GM18868 (cell line): ENCODE measurements at regions not wholly inside any gene's neighbourhood (a gene's known extent, or its start where the extent isn't known, plus 50 kb on each side); places are given as distances from the start of the nearest gene placed in this dataset.

Source experiments
- ATAC-seq: cut with Tn5 transposase; IDR thresholded peaks from one replicate; pipeline ENCODE4 v1.9.1; 2021; ENCODE audit warnings: mild to moderate bottlenecking, moderate library complexity; ENCODE audit not compliant: unreplicated experiment

DNA sequence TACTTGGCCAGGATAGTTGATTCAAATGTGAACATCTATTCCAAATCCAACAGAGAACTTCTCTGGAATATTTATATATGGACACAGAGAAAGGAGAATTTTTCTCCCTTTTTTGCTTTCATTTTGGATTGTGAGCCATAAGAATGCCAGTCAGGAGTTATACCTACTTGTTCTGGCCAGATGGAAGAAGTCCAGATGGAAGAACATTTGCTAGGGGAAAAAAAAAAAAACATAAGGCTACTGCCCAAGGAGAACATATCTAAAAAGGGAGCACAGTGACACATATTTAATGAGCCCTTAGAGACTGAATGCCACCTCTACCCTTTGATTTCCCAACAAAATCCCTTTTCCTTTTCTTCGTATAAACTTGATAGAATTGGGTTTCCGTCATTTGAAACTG, 61.7 kb upstream of the PPP2R2B start:
- ATAC-seq = no peak

DNA sequence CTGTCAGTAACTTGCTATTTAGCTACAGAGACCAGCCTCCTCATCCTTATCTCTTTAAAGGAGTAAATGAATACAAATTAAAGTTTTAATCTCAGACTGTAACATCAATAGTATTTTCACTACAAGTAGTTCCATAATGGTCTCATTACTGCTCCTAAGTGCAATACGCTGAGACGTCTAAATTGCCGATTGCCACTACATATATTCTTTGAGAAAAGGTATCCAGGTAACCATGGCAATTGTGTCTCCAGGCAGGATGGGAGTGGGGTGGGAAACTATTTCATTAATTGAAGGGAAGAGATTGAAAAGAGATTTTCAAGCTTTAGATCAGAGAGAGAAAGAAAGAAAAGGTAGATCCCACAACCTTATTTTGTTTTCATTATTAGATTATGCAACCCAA, 65.5 kb upstream of the PPP2R2B start:
- no peak for ATAC-seq

DNA sequence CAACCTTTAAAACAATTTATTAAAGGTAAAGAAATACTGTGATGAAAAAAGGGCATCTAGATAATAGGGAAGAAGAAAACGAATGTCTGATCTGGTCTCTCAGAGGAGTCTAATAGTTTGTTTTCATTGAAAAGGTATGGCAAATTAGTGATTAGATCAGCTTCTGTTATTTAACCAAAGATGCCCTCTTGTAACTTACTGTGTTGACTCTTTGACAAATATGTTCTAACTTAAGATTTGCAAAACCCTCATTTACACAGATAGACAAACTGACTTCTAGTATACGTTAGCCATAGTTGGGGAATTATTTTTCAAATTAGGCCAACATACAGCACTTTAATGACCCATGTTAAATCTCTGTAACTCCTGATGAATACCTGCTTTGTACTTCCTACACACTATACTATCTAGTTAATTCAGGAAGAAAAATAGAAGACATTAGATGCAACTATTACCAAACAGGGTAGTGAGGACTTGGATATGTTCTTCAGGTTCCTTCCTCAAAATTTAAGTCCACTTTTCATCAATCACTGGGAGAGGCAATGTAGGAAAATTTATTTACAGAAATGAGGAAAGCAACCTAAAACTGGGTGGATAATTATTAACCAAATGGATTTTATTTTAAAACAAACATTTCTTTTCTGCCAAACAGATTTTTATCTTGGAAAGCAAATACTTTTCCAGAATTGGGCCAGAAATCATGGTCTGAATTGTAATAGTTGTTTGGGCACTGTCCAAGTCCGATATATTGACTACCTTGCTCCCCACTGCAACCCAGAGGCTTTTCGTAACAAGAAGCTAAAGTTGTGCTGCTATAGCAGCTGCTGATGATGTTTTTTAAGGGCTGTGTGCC, 66.4 kb upstream of the PPP2R2B start:
- no peak for ATAC-seq

DNA sequence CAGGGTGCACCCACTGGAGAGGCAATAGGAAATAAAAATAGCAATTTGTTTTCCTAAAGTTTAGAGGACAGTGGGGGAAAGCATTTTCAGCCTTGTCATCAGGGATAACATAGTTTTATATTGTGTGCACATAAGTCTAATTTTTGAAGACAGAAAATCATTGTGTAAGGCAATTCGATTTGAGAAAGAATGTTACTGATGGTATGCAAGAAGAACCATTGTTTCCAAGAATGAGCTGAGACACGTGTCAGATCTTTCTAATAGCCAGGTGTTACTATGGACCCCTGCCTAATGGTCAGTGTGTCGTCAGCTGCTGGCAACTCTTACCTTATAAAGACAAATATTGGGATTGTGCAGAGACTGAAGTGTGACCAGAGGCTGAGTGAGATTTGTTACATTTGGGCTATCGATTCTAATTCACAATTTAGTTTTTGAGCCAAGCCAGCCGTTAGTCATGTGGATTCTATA, 67.1 kb upstream of the PPP2R2B start:
- ATAC-seq = no peak

DNA sequence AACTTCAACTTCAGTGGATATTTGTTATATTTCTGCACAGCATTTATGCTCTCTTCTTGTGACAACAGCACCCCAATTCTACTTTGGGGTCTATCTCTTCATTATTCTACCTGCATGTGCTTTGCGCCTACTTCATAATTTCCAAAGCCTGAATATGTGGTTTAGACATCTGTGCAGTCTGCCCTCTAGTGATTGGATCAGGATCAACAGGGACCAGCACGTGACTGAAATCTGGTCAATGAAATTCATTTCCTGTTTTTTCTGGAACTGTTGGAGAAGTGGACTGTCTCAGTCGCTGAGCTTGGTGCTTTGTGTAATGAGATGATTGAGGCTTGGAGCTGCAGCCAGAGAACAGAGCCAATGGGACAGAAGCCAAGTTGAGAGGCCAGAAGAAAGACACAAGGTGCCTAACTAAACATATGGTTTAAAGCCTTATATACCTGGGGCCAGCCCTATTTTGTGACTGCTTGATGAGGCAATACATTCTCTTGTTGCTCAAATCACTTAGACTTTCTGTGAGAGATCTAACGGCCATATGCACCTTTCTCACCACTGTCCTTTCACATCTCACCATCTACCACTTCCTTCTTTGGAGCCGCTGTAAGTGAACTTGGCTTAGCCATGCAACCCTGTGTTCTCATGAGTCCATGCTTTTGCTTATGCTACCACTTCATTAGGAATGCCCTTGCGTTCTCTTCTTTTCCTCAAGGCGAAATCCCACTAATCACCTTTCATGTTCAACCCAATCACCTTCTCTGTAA, 68.8 kb upstream of the PPP2R2B start:
- peak; percentile 63 for ATAC-seq

DNA sequence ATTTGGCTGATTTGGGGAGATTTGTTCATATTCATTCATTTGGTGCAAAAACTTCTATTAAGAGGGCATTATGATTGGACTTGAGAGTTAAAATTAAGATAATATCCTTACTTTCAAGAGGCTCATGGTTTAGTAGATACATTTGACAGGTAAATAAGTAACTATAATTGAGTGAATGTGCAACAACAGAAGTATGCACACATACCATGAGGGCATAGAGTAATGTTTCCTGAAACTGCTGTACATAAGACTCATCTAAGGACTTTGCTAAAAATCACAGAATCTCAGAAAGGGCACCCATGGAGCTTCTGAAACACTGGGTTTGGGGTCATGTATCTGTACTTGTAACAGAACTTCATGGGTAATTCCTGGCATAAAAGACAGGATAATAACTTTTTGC, 70.1 kb upstream of the PPP2R2B start:
- no peak for ATAC-seq

DNA sequence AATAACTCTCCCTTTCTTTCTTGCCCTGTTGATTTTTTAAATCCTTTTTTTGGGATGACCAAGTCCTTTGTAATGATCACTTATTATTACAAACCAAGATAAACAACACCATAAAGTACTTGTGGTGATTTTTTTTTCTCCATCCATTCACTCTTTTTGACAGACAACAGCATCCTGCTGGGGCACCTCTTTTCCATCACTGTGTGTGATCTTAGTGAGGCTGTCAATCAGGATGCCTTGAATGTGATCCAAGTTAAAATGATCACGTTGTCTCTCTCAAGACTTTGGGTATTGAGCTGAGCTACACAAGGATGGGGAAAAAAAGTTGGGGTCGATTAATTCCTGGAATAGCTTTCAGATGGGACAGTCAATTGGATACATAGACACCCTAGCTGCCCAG, 73.6 kb upstream of the PPP2R2B start:
- ATAC-seq = no peak

DNA sequence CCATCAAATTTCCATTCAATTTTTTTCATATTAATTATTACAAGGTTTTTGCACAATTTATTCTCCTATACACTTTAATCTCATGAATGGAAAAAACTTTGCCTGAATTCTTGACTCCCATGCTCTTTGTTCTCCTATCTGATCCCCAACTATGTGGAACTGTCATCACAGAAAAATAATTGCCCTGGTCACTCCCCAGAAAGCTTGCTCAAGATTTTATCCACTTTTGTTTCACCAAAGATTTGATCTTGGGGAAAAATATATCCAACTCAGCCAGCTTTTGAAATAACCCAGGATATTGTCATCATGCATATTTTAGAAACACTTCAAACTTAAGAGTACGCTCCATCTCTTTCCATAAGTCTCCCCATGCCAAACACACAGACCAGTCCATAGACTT, 77.7 kb upstream of the PPP2R2B start:
- ATAC-seq = no peak

DNA sequence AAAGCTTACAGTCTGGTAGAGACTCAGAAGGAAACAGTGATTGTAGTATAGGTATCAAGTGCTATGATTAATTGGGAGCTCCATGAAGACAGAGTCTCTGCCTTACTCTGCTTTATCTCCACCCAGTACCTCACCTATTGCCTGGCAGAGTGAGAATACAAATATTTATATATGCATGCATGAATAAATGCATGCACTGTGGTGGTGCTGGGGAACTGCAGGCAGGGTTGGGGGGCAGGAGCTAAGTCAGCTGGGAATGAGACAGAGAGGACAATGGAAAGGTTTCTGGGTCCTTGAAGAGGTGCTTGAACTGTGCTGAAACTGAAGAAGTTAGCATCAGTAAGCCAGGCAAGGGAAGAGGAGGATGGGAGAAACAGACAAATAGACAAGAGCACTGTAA, 80.8 kb upstream of the PPP2R2B start:
- ATAC-seq = no peak

DNA sequence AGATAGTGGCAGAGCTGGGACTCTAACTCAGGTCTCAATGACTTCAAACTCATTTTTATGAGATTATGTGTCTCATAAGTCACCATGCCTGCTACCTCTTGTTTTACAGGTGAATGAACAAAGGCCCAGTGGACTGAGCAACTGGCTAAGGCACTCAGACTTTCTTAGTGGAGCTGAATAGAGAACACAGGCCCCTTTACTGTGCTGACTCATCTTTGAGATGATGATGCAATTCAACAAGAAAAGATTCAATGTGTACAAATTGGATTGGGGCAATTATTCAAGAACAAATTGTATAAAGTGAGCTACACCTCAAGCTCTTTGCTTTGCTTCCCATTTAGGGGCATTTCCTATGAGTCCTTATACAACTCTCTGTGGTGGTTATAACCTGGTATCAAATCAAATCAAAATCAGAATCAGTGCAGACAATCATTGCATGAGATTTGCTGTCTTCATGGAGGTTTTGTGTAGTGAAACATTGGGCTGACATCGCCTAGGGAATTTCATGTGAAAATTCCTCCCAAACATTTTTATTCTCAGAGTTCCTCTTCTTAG, 84.3 kb upstream of the PPP2R2B start:
- ATAC-seq = no peak

DNA sequence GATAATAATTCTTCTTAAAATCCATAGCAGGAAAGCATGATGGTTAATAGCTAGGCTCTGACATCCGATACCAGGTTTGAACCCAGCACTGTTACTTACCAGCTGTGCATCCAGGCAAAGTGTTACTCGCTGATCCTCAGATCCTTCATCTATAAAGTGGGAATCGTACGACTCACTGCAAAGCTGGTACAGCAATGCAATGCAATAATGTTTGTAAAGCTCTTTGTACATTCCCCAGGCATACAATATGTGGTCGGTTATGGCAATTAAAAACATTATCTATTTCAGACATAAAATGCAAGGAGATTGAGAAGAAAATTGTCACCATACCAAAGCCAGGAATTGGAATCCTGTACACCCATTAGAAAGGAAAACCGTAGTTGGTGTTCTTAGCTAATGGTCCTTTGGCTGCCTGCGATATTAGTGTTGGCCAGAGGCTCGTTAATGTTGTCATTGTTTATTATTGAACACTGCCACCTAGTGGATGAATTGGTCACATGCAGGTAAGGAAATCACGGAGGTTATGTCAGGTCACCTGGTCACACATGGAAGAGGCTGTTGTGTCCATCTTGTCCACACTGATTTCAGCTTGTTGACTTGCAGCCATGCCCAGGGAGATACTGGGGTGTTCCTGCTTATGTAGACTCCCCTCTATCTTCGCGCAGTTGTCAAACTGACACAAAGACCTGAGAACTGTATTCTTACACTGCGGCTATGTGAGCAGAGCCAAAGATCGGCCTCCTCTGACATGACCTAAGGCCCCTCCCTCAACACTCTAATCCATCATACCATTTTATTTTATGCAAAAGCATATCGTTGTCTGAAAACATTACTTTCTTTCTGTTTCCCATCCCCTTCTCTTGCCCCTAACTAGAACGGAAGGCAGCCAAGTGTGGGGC, 87.5 kb upstream of the PPP2R2B start:
- ATAC-seq = peak; percentile 96

DNA sequence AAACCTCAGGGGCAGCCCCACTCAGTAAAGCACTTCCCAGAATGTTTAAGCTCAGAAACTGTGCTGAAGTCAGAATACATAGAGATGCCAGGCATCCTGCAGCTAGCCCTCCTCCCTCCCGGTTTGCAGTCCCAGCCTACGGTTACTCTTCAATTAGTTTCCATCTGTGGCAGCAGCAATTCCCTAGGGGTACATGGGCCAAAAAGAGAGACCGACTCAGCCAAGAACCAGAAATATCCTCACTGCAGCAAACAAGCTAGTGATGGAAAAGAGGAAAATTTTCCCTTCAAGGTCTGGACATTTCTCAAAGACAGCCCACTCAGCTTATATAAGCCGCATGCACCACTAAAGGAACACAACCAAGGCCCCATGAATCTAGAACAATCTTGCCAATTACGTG, 89.1 kb upstream of the PPP2R2B start:
- no peak for ATAC-seq

DNA sequence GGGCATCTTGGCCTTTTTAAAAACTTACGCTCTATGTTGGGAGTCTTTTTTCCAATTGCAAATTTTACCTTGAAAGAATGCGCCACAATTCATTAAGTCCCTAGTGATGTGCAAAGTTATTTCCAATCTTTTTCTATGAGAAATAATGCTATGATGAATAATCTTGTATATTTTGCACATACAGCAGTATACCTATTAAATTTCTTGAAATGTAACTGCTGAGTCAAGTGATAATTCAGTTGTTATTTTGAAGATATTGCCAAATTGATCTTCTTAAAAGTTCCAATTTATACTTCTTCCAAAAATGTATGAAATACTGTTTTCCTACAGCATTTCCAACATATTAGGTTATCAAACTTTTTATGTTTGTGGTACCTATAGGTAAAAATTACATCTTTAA, 92.8 kb upstream of the PPP2R2B start:
- ATAC-seq = no peak

DNA sequence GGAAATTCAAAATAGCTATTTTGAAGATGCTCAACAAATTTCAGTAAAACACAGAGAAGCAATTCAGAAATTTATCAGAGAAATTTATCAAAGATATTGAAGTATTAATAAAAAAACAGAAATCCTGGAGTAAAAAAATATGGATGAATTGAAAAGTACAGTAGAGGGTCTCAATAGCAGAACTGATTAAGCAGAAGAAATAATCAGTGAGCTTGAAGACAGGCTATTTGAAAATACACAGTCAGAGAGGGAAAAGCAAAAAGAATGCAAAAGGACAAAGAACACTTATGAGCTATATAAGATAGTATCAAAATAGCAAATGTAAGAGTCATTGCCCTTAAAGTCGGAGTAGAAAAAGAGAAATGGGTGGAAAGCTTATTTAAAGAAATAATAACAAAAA, 107.9 kb upstream of the PPP2R2B start:
- no peak for ATAC-seq

DNA sequence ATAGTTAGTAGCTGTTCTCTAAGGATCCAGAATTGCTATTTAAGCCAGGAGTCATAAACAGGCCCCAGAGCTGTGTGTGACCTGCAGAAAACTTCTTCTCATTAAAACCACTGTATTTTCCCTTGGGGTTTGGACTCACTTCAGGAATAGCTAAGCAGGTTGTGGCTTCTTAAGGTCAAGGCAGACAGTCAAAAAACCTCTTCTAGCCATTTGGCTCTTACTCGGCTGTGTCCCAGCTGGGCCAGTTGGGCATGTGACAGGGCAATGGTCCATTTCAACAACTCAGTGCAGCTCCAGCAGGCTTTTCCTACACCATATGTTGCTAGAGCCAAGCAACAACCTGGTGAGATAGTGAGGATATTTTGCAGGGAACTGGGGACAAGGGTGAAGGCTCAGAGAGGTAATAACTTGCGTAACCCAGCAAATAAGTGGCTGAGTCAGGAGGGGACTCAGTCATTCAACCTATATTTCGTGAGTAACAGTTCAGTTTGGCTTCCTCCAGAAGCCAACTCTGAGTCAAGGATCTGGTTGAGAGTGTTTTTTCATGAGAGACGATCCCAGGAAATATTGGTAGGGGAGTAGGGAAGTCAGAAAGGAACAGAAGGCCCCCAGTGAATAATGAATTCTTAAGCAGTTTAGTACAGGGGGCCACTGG, 115.4 kb upstream of the PPP2R2B start:
- no peak for ATAC-seq

DNA sequence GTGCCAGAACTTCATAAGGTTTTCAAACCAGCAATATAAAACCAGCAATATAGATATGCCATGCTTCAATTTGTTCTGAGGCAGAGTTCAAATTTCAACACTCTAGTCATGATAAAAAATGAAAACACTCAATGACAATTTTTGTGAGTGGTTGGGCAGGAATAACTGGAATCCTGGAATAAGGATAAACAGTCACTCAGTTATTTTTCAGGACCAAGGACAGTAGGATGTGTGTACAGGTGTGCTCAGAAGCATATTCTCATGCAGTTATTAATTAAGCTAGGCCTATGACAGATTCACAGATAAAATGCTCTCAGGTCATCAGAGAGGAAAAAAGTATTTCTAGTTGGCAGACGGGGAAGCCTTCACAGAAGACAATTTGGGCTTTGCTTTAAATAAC, 117.3 kb upstream of the PPP2R2B start:
- ATAC-seq = no peak

DNA sequence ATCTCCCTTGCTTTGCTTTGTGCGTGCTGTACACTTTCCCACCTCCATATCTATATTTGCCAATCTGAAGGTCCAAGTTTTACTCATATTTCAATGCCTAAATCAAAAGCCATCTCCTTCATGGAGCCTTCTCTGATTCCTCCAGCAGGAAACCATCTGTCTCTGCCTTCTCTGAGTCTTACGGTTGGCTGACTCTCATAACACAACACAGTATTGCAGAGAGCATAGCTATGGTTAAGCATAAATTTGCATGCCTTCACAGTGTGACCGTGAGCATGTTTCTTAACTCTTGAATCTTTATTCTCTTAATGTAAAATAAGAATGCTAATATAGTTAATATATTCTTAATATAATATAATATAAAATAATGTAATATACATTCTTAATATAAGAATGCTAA, 136.8 kb upstream of the PPP2R2B start:
- ATAC-seq = no peak

DNA sequence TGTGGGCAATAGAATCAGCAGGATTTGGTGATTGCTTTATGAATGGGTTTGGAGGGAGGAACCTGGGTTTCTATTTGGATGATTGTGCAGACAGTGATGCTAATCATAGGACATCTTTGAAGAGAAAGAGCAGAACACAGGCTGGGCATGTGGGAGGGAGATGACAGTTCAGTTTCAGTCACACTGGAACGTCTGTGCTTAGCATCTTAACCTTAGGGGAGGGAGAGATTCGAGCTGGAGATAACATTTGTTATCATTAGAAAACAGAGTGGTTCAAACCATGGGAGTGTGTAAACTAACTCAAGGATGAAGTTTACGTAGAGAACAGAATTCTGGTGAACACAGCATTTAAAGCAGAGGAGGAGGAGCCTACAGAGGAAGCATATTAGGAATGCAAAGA, 138.6 kb upstream of the PPP2R2B start:
- no peak for ATAC-seq

DNA sequence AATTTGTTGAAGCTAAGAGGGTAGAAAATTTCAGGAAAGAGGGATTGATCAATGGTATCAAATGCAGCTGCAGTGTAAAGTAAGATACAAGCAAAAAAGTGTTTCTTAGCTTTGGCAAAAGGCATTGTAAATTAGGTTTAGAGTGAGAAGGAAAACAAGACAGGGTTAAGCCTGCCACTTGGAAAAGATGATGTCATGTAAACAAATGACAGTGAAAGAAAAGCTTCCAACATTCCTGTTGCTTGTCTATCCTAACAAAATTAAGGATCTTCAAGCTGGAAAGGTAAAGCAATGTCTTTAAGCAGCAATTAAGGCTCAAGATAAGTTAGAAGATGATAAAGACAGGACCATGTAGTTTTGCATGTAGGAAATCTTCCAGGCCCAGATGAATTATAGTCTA, 139.1 kb upstream of the PPP2R2B start:
- ATAC-seq = no peak

DNA sequence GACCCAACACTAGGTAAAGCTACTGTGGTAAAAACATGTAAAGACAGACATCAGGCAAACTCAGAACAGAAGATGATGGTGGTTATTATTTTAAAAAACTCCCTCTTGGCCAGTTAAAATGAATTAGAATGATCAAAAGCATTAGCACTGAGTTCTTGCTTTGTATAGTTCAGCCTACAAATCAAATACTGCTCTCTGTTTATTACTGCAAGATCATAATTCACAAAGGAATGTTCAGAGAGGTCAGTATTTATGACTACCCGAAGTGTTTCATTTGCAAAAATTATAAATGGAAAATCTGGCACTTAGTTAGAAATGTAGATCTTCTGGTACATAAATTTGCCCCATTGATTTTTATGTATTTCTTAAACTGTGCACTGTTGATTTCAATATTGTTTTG, 140.3 kb upstream of the PPP2R2B start:
- no peak for ATAC-seq
